LoVo (cell line): ENCODE measurements at regions not wholly inside any gene's neighbourhood (a gene's known extent, or its start where the extent isn't known, plus 50 kb on each side); places are given as distances from the start of the nearest gene placed in this dataset.
"Not testable (repeated sequence)": the region's sequence is repeated elsewhere in the genome, so short reads cannot be mapped to it uniquely, and the experiment has no call there.

Experiments
- DNase-seq: peaks from one replicate; pipeline ENCODE4 v3.0.0-alpha.2; 2016; ENCODE audit warnings: low spot score

DNA sequence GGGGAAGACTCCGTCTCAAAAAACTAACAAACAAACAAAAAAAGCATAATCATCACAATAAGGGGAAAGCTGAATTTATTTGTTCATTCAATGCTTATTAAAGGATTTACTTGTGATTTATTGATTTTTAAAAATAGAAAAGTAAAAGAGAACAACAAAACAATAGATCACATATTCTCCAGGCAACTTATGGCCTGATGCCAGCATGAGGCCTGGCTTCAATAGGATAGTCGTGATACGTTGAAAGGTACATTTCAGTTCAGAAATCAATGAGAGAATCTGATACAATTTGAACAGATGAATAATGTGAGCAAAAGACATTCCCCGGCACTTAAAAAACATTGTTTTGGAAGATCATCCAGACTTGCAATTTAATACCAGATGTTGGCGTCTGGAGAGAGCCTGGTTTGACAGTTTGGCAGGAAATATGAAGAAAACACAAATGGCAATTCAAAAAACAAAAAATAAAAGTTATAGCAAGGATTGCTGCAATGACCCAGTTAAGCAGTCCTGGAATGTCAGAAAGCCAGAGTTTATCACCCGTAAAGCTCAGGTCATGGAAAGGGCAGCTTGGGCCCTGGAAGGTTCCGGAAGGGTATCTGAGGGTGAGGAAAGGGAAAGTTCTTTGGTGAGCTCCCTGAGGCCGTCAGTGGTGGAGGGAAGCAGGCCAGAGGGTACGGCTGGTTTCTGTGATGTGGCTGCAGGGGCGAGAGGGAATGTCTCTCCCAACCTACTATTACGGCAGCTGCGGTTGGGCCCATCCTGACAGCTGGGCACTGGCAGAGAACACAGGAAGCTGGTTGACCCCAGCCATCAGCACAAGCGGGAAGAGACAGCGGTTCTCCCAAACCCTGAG lies 230.2 kb upstream of the HES1 start:
- DNase-seq, result no peak

GRCh38 chr3:193906849-193907410 lies 229.0 kb upstream of the HES1 start:
- no peak for DNase-seq

DNA sequence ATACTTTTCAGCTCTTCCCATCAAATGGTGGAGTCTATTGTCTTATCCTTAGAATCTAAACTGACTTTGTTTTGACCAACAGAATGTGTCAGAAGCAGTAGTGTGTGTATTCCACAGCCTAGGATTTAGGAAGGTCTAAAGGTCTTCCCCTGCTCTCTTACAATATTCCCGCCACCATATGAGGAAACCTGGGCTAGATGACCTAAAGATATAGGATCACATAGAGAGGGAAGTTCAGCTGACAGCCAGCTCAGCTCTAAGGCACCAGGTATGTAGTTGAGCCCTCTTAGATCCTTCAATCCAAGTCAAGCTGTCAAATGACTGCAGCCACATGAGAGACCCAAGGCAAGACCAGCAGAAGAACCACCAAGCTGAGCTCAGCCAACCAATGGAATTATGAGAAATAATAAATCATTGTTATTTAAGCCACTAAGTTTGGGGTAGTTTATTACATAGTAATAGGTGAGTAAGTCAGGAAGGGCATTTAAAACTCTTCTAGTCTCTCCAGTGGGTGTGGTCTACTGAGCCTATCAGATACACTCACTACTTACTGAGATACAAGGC lies 227.7 kb upstream of the HES1 start:
- no peak for DNase-seq

GRCh38 chr3:193909387-193909786 lies 226.6 kb upstream of the HES1 start:
- no peak for DNase-seq

DNA sequence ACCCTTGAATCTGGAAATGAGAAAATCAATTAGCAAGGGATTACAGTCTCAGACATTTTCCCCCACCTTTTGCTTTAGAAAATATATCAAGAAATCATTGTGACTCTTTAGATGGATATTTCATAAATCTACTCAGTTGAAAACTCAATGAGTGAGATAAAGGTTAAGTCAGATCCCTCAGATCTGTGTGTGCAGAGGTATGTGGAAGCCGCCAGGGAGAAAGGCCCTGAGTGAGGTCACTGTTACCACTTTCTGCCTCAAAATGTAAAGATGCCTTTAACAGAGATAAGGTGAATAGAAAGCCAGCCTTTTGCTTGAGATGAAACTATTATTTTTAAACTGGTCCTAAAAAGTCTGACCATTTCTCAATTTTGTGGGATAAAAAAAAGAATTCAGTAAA lies 225.6 kb upstream of the HES1 start:
- DNase-seq, result no peak

GRCh38 chr3:193910886-193911738 lies 224.8 kb upstream of the HES1 start:
- DNase-seq, result no peak

GRCh38 chr3:193911784-193912340 lies 224.1 kb upstream of the HES1 start:
- no peak for DNase-seq

DNA sequence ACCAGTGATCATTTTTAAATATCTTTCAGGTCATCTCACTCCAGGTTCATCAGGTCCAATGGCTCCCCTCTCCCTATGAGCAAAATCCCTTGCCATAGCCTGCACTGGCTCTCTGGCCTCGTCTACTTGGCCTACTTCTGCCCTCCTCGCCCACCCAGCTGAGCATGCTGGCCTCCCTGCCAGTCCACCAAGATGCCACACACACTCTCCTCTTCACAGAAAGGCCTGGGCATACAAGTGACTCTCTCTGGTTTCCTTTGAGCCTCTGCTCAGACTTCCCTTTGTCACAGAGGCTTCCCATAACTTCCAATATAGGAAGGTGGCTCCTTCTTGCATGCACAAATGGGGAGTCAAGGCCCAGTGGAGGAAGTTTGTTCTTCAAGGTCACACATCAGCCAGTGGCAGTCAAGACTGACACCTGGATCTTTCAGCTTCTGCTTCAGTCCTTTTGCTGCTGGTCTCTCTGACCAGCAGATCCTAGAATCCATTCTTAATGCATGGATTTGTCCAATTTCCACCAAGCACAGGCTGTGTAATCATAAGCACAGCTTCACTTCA lies 223.2 kb upstream of the HES1 start:
- no peak for DNase-seq

GRCh38 chr3:193914602-193915001 lies 221.3 kb upstream of the HES1 start:
- no peak for DNase-seq

DNA sequence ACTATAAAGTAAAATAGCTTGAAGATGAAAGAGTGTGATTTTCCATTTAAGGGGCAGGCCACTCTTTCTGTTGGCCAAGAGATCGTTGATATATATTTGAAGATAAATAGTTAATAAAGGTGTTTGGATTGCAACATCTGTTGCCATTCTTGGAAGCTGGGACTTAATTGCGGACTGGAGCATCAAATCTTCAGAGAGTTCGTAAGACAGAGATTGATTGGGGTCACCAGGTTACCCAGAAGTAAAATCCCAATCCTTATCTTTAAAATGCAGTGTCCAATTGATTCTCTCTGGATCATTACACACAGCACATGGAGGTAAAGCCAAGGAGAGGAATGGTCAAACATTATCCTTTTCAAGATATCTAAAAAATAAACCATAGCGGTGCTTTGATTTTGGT lies 220.8 kb upstream of the HES1 start:
- DNase-seq, result no peak

DNA sequence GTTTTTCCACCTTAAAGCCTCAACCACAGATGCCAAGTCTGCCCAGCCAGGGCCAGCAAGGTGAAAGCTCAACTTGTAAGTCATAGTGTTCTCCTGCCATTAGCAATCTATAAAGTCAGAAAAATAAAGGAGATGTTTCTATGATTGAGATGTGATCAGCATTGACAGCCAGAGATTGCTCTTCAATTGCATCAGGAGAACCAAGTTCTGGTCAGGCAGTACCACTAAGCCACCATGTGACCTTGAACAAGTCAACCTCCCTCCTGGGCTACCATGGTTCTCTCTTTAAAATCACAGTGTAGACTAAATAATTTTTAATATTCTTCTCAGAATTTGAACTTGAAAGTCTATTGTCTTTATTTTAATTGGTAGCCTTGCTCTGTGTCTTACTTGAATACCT lies 220.3 kb upstream of the HES1 start:
- DNase-seq, result no peak

DNA sequence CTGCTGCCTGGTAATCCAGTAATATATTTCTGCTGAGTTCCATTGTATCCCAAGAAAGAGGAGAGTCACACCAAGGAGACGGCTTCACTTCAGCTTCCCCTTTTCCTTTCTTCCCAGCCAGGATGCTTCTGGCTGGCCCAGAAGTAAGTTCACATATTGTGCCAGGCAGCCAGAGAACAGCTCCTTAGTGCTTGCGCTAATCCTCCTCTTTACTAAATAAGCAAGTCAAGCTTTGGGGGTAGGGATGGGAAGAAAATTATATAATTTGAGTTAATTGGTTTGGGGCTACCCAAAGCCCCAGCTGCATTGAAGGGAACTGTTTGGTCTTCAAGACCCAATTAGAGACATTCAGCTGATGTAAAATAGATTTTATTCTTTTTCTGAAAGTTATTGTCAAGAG lies 218.8 kb upstream of the HES1 start:
- DNase-seq, result no peak

DNA sequence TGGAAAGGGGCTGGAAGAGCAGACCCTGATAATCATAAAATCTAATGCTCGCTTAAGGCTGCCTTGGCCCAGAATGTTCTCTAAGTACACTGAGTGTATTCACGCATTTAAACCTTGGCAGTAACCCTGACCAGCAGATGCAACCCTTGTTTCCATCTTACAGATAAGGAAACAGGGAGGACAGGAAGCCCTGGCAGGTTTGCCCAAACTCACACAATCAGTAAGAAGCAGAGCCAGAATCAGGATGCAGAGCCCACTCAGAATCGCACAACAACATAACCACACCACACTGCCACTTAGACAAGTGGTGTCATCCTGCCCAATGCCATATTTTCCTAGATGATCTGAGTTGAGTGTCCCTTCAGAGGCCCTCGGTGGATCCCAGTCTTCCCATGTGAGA lies 214.5 kb upstream of the HES1 start:
- DNase-seq, result no peak

- no peak for DNase-seq
These were observed 213.7 kb upstream of the HES1 start for GRCh38 chr3:193922034-193922774.

GRCh38 chr3:193923958-193924357 lies 212.0 kb upstream of the HES1 start:
- not testable (repeated sequence) for DNase-seq

GRCh38 chr3:193926071-193926470 lies 209.9 kb upstream of the HES1 start:
- DNase-seq, result not testable (repeated sequence)

GRCh38 chr3:193927413-193928206 lies 208.3 kb upstream of the HES1 start:
- not testable (repeated sequence) for DNase-seq

DNA sequence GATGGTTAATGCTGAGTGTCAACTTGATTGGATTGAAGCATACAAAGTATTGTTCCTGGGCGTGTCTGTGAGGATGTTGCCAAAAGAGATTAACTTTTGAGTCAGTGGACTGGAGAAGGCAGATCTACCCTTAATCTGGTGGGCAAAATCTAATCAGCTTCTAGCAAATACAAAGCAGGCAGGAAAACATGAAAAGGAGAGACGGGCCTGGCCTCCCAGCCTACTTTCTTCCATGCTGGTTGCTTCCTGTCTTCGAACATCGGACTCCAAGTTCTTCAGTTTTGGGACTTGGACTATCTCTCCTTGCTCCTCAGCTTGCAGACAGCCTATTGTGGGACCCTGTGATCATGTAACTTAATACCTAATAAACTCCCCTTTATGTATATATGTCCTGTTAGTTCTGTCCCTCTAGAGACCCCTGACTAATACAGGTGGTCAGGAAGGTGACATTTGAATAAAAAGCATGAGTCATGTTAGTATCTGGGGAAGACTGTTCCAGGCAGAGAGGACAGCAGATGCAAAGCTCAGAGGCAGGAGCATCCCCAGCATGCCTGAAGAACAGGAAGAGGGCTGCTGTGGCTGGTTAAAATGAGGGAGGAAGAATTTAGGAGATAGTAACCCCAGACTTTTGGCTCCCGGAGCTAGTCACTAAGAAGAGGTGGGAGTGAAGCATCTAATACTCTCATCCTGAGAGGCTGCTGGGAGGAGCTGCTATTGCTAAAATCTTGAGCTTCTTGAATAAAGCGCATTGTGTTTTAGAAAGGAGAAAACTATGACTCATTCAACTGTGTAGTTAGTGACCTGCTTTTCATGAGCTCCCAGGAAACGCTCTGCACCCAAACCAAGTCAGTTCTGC lies 207.4 kb upstream of the HES1 start:
- no peak for DNase-seq

DNA sequence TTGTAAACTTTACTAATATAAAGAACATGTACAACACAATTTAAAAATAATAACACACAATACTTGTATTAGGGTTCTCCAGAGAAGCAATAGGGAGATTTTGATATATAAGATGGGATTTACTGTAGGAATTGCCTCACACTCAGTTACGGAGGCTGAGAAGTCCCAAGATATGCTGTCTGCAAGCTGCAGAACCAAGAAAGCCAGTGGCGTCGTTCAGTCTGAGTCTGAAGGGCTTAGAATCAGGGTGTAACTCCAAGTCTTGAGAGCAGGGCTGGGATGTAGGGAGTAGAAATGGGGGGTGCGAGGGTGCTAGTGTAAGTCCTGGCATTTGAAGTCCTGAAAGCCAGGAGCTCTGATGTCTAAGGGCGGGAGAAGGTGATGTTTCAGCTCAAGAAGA lies 206.6 kb upstream of the HES1 start:
- no peak for DNase-seq
